Epithelial cell of esophagus (primary cell): ENCODE measurements at regions not wholly inside any gene's neighbourhood (a gene's known extent, or its start where the extent isn't known, plus 50 kb on each side); places are given as distances from the start of the nearest gene placed in this dataset.
A peak's percentile ranks its signal among the peaks of the same experiment; 100 is the strongest.

ENCODE experiments used
- DNase-seq: peaks from one replicate; pipeline ENCODE4 v3.0.0; 2010; ENCODE audit warnings: low read depth
- H3K4me3 ChIP-seq: 2 replicates; pipeline ENCODE4 v1.5.1; 2011; ENCODE audit warnings: mild to moderate bottlenecking, low read length, control low read depth
- TF ChIP-seq, protein P1 (sequence below): IDR thresholded peaks from 2 replicates; pipeline ENCODE4 v1.5.1; 2011; ENCODE audit warnings: low read depth, mild to moderate bottlenecking, low read length, control low read depth, inconsistent platforms; ENCODE audit not compliant: insufficient read depth; ENCODE audit errors: missing control alignments

DNA sequence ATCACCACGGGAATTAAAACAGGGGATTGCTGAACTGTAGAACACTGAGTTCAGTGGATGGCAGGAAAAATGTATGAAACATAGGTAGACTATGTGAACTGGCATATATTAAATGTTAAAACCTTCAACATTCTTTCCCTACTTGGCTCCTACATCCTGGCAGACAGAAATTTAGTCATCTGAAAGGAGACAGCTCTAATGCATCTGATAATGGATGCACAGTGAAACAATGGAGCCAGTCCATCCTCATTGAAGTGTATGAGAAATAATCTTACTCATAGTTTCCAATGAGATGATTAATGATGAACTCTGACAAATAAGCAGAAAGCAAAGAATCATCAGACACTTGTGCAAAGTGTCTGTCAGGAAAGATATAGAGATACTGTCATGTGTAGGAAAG is 1629.7 kb upstream of the TMEFF2 start:
- TF ChIP-seq, protein P1, sequence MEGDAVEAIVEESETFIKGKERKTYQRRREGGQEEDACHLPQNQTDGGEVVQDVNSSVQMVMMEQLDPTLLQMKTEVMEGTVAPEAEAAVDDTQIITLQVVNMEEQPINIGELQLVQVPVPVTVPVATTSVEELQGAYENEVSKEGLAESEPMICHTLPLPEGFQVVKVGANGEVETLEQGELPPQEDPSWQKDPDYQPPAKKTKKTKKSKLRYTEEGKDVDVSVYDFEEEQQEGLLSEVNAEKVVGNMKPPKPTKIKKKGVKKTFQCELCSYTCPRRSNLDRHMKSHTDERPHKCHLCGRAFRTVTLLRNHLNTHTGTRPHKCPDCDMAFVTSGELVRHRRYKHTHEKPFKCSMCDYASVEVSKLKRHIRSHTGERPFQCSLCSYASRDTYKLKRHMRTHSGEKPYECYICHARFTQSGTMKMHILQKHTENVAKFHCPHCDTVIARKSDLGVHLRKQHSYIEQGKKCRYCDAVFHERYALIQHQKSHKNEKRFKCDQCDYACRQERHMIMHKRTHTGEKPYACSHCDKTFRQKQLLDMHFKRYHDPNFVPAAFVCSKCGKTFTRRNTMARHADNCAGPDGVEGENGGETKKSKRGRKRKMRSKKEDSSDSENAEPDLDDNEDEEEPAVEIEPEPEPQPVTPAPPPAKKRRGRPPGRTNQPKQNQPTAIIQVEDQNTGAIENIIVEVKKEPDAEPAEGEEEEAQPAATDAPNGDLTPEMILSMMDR = no peak
- H3K4me3 ChIP-seq = no peak overlapping the region
- DNase-seq = peak; percentile 93

DNA sequence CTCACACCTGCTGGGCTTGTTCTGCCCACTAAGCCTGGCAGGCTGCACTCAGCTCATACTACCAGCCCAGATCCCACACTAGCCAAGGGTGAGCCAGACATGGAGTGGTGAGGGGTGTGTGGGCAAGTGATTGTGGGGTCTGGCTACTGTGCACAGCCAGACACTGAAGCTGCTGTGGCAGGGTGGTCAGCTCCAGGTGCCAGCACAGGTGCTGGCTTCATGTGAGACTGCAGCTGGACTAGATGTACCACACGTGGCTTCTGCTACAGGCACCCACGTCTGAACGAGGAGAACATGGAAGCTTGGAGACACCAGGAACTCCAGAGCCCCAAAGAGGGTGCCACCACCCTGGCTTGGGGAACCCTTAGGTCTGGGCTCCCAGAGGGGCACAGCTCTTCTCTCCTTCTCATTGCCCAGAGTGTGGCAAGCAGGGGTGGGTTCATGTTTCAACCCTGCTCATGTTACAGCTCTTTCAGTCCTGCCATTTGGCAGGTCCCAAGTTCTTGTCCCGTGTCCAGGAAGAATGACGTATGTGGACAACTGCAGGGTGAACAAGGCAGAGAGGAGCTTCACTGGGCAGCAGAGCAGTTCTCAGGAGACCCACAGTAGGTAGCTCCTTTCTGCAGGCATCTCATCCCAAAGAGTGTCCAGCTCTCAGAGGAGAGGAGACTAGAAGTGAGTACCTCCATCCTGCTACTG is 1624.2 kb upstream of the TMEFF2 start:
- DNase-seq = peak; percentile 21
- H3K4me3 ChIP-seq = no peak overlapping the region
- TF ChIP-seq, protein P1 = no peak

DNA sequence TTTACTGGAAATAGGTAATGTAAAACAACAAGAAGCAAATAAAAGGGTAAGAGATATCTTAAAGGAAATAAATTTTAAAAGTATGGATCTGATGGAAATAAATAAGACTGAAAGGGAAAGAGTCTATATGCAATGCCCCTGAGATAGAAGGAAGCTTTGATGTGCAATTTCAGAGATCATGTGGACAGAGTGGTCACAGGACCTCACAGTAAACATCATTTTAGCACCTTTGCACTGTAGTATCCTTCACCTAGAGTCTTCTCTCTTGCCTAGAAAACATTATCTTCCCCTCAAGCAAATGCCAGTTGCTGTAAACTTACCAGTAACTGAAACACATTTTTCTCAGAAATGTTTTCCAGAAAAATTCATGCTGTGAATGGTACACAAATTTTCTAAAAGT is 1621.3 kb upstream of the TMEFF2 start:
- TF ChIP-seq, protein P1 = no peak
- DNase-seq = no peak
- H3K4me3 ChIP-seq = no peak overlapping the region

DNA sequence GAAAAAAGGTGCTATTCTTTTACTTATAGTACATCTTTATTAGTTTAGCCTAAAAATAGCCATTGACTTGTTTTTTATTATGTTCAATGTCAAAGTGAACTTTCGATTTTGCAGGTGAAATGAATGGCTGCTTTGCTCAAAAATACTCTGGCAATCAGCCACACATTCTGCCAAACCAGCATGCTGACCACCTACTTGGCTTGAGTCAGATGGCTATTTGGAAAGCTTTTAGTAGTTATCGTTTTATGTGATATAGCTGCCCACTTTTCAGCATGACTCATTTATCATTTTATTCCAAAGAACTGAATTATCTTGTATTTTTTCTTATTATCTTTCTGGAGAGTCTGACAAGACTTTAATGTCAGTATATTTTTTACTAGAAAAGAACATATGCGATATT is 1615.8 kb upstream of the TMEFF2 start:
- DNase-seq = no peak
- no peak overlapping the region for H3K4me3 ChIP-seq
- TF ChIP-seq, protein P1 = no peak

DNA sequence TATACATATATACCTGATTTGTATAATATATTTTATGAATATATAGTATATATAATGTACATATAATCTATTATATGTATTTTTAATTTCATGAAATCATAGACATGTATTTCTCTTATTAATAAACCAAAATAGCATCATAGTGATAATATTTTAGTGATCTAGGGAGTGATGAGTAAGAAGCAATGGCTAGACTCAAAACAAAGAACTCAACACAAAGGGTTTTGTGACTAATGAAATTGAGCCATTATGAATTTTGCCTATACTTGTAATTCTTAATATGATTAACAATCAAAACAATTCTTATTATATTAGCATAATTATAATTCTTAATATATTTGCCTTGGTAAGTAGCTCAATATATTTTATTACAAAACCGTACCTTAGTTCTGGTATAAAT is 1614.1 kb upstream of the TMEFF2 start:
- TF ChIP-seq, protein P1 = no peak

DNA sequence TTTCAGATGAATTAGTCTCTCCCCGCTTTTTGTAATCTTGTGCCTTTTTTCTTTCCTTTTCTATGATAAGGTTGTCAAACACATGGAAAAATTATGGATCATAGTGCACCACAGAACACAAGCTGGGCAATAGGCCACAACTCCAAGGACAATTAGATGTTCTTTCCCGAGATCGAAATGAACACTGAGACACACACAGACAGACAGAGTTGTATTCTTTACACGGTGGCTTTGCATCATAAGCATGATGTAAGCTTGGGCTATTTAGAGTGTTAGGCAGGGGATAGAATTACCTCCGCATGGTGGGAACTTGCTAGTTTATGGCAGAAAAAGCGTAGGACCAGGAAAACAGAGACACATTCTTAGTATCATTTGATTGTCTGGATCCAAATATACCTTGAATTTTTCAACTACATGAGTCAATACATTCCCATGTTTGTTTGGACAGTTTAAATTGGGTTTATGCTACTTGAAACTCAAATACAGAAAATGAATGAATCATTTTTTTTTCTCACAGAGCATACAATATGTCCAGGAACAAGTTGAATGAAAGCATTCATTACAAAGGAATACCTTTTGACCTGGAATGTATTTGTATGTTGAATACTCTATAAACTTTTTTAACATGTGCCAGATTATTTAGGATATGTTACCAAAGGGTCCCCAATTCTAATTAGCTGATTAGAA is 1611.5 kb upstream of the TMEFF2 start:
- DNase-seq = peak; percentile 21
- H3K4me3 ChIP-seq = no peak overlapping the region
- TF ChIP-seq, protein P1 = no peak

More for the DNA sequence above, 1614.1 kb upstream of the TMEFF2 start:
- DNase-seq = peak; percentile 52
- no peak overlapping the region for H3K4me3 ChIP-seq

DNA sequence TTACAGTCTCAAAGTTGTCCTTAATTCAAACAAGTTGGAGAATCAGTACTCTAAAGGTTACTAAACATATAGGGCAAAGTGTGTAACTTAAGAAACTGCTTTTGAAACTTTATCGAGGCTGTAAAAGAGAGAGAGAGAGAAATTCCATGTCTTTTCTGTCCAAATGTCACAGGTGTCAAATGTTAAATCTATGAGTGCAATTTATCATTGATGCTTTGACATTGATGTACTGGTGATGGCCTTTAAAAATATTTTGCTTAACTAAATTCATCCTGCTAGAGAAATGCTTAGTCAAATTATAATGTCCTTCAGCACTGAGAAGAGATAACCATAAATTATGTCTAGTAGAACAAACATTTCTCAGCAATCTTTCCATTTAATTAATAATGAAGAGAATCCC is 1602.1 kb upstream of the TMEFF2 start:
- DNase-seq = no peak
- TF ChIP-seq, protein P1 = no peak

More for the DNA sequence above, 1602.1 kb upstream of the TMEFF2 start:
- no peak overlapping the region for H3K4me3 ChIP-seq
